ENCODE measurements at regions not wholly inside any gene's neighbourhood (a gene's known extent, or its start where the extent isn't known, plus 50 kb on each side); places are given as distances from the start of the nearest gene placed in this dataset.

GRCh38 chr20:19041787-19042186 lies 170.7 kb upstream of the SLC24A3 start:
- ChIA-PET POLR2A (no interaction called here), CTCF (no interaction called here)
- H3K4me3 ChIP-seq (ENCODE audit: low read depth, low read length): no peak overlapping the region
- DNase-seq (ENCODE audit: low read depth, low spot score): no peak
- TF ChIP-seq CTCF (IDR thresholded peaks at IDR 0.05; ENCODE audit: insufficient read depth, low read length, missing control alignments): no peak

GRCh38 chr20:19045371-19045770 lies 167.1 kb upstream of the SLC24A3 start:
- no peak for TF ChIP-seq CTCF (IDR thresholded peaks at IDR 0.05; ENCODE audit: insufficient read depth, low read length, missing control alignments)
- ChIA-PET CTCF (no interaction called here), POLR2A (no interaction called here)
- H3K4me3 ChIP-seq (ENCODE audit: low read depth, low read length): no peak overlapping the region
- DNase-seq (ENCODE audit: low read depth, low spot score): no peak

- DNase-seq (ENCODE audit: low read depth, low spot score): no peak
- no peak for TF ChIP-seq CTCF (IDR thresholded peaks at IDR 0.05; ENCODE audit: insufficient read depth, low read length, missing control alignments)
- POLR2A ChIA-PET: no interaction called here
- CTCF ChIA-PET: no interaction called here
- H3K4me3 ChIP-seq (ENCODE audit: low read depth, low read length): no peak overlapping the region
Observed at GRCh38 chr20:19047040-19047950, 165.1 kb upstream of the SLC24A3 start.

- POLR2A ChIA-PET: no interaction called here
Observed at GRCh38 chr20:19047951-19048296, 164.5 kb upstream of the SLC24A3 start.

GRCh38 chr20:19048995-19049501 lies 163.4 kb upstream of the SLC24A3 start:
- TF ChIP-seq CTCF (IDR thresholded peaks at IDR 0.05; ENCODE audit: insufficient read depth, low read length, missing control alignments): no peak

More at GRCh38 chr20:19047951-19048296, 164.5 kb upstream of the SLC24A3 start:
- CTCF ChIA-PET: no interaction called here
- no peak overlapping the region for H3K4me3 ChIP-seq (ENCODE audit: low read depth, low read length)
- no peak for TF ChIP-seq CTCF (IDR thresholded peaks at IDR 0.05; ENCODE audit: insufficient read depth, low read length, missing control alignments)
- DNase-seq (ENCODE audit: low read depth, low spot score): no peak

GRCh38 chr20:19049514-19049913 lies 162.9 kb upstream of the SLC24A3 start:
- TF ChIP-seq CTCF (IDR thresholded peaks at IDR 0.05; ENCODE audit: insufficient read depth, low read length, missing control alignments): no peak
- no peak overlapping the region for H3K4me3 ChIP-seq (ENCODE audit: low read depth, low read length)
- CTCF ChIA-PET: no interaction called here
- POLR2A ChIA-PET: no interaction called here
- DNase-seq (ENCODE audit: low read depth, low spot score): no peak

More at GRCh38 chr20:19048995-19049501, 163.4 kb upstream of the SLC24A3 start:
- ChIA-PET CTCF (no interaction called here), POLR2A (no interaction called here)
- H3K4me3 ChIP-seq (ENCODE audit: low read depth, low read length): no peak overlapping the region
- DNase-seq (ENCODE audit: low read depth, low spot score): no peak
